ENCODE measurements at regions not wholly inside any gene's neighbourhood (a gene's known extent, or its start where the extent isn't known, plus 50 kb on each side); places are given as distances from the start of the nearest gene placed in this dataset.
"Not testable (repeated sequence)": the region's sequence is repeated elsewhere in the genome, so short reads cannot be mapped to it uniquely, and the experiment has no call there.

DNA sequence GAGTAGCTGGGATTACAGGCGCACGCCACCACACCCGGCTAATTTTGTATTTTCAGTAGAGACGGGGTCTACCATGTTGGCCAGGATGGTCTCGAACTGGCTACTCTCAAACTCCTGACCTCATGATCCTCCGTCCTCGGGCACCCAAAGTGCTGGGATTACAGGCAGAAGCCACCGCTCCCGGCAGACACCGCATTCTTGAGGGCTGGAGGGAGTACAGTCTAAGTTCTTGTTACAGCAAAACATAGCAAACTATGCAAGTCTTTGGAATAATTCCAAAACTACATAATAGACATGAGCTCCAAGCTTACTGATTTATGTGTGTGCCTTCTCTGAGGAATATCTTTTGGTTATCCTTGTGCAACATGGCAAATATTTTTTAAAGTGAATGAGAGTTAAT is 299.1 kb upstream of the ZNF658 start:
- intact Hi-C loops (cut with DNase I; ENCODE audit: low total_unique reads); in situ Hi-C loops (cut with MboI; ENCODE audit: low sequenced_read_pairs in 4 of 4); ATAC-seq; H3K4me1 ChIP-seq; H3K9me3 ChIP-seq; H3K27me3 ChIP-seq; H3K36me3 ChIP-seq; H3K4me3 ChIP-seq; H3K27ac ChIP-seq: not testable (repeated sequence)
- peak in 1 of 2 donors; percentile 12 for DNase-seq

- in situ Hi-C loops (cut with MboI; ENCODE audit: low sequenced_read_pairs in 4 of 4); intact Hi-C loops (cut with DNase I; ENCODE audit: low total_unique reads); DNase-seq; H3K27me3 ChIP-seq; H3K9me3 ChIP-seq; H3K4me1 ChIP-seq; ATAC-seq; H3K36me3 ChIP-seq; H3K27ac ChIP-seq; H3K4me3 ChIP-seq: not testable (repeated sequence)
Measured at GRCh38 chr9:66631521-66632046, 268.9 kb upstream of the ZNF658 start.

DNA sequence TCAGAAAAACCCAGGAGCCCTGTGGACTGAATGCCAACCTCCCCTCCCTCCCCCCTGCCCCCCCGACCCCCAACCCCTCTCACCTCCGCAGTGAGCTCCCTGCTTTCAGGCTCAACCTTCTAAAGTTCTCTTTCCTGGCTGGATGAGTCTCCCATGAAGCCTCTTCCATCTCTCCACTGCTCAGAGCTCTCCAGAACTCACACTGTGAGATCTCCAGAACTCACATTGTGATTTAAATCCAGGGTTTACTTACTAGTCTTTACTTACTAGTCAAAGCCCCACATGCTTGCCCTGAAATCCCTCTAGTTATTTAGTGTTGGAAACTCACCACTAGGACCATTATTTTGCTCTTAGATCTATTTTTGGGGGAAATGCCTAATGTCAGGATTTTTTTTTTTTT is 252.8 kb upstream of the ZNF658 start:
- DNase-seq; H3K4me3 ChIP-seq; H3K27ac ChIP-seq; H3K36me3 ChIP-seq; H3K4me1 ChIP-seq; intact Hi-C loops (cut with DNase I; ENCODE audit: low total_unique reads); ATAC-seq; in situ Hi-C loops (cut with MboI; ENCODE audit: low sequenced_read_pairs in 4 of 4); H3K9me3 ChIP-seq; H3K27me3 ChIP-seq: not testable (repeated sequence)

GRCh38 chr9:66690242-66690641 is 210.3 kb upstream of the ZNF658 start:
- intact Hi-C loops (cut with DNase I; ENCODE audit: low total_unique reads); H3K9me3 ChIP-seq; DNase-seq; in situ Hi-C loops (cut with MboI; ENCODE audit: low sequenced_read_pairs in 4 of 4); ATAC-seq; H3K27me3 ChIP-seq; H3K36me3 ChIP-seq; H3K4me1 ChIP-seq; H3K4me3 ChIP-seq; H3K27ac ChIP-seq: not testable (repeated sequence)

GRCh38 chr9:66695561-66696240 is 204.8 kb upstream of the ZNF658 start:
- H3K27me3 ChIP-seq; H3K4me1 ChIP-seq; intact Hi-C loops (cut with DNase I; ENCODE audit: low total_unique reads); in situ Hi-C loops (cut with MboI; ENCODE audit: low sequenced_read_pairs in 4 of 4); H3K27ac ChIP-seq; H3K4me3 ChIP-seq; H3K36me3 ChIP-seq; H3K9me3 ChIP-seq; DNase-seq; ATAC-seq: not testable (repeated sequence)

- in situ Hi-C loops (cut with MboI; ENCODE audit: low sequenced_read_pairs in 4 of 4); H3K36me3 ChIP-seq; ATAC-seq; H3K4me1 ChIP-seq; DNase-seq; H3K27ac ChIP-seq; intact Hi-C loops (cut with DNase I; ENCODE audit: low total_unique reads); H3K27me3 ChIP-seq; H3K4me3 ChIP-seq; H3K9me3 ChIP-seq: not testable (repeated sequence)
Measured at GRCh38 chr9:66697343-66698065, 203.0 kb upstream of the ZNF658 start.

- H3K36me3 ChIP-seq; H3K9me3 ChIP-seq; H3K27ac ChIP-seq; H3K4me1 ChIP-seq; ATAC-seq; DNase-seq; H3K4me3 ChIP-seq; intact Hi-C loops (cut with DNase I; ENCODE audit: low total_unique reads); in situ Hi-C loops (cut with MboI; ENCODE audit: low sequenced_read_pairs in 4 of 4); H3K27me3 ChIP-seq: not testable (repeated sequence)
Measured at GRCh38 chr9:66698066-66698455, 202.5 kb upstream of the ZNF658 start.

DNA sequence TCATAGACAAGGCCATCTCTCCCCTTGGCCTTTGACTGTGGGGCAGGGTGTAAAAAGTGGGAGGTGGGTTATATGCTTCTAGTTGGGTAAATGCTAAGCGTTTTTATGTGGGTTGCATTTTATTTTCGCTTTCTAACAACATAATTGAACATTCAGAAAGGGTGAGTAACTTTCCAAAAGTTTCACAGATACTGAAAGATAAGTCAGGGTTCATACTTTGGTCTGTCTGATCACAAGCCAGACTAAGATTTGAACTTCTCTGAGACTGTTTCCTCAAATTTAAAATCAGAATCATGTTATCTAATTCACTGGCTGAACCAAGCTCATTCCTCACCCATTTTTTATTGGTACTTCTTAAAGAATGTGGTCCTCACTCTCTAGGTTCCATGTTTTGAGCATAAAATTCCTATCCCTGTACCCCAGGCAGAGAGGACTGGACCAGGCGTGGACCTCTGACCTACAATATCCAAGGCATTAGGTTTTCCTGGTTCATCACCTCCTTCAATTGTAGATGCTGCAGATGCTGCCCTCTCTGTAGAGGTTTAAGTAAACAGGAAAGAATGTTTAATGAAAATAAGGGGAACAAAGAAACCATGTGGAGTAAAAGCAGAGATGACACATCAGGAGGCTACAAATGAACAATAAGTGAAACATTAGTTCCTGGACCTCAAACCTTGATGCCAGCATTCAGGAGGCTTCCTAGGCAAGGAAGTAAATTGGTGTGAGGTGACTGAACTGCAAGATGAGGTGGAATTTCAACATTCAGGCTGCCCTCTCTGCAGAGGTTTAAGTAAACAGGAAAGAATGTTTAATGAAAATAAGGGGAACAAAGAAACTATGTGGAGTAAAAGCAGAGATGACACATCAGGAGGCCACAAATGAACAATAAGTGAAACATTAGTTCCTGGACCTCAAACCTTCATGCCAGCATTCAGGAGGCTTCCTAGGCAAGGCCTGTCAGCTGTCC is 198.8 kb upstream of the ZNF658 start:
- DNase-seq; H3K4me1 ChIP-seq; intact Hi-C loops (cut with DNase I; ENCODE audit: low total_unique reads); H3K4me3 ChIP-seq; in situ Hi-C loops (cut with MboI; ENCODE audit: low sequenced_read_pairs in 4 of 4); H3K36me3 ChIP-seq; H3K27me3 ChIP-seq; ATAC-seq; H3K27ac ChIP-seq; H3K9me3 ChIP-seq: not testable (repeated sequence)

DNA sequence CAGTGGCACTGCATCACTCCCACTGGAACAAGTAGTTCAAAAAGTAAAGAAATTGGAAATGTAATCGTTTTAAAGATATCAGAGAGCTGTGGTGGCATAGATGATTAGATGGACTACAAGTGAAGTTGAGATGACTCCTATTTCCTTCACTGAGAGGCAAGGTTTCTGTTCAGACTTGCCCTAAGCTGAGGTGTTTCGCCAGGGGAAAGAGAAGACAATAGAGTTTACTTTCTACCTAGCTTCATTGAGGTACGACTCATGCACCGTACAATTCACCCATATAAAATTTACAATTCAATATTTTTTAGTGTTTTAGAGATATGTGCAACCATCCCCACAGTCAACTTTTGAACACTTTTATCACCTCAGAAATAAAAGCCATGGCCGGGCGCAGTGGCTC is 189.0 kb upstream of the ZNF658 start:
- H3K4me1 ChIP-seq; in situ Hi-C loops (cut with MboI; ENCODE audit: low sequenced_read_pairs in 4 of 4); H3K36me3 ChIP-seq; intact Hi-C loops (cut with DNase I; ENCODE audit: low total_unique reads); H3K9me3 ChIP-seq; H3K27ac ChIP-seq; H3K27me3 ChIP-seq; ATAC-seq; DNase-seq; H3K4me3 ChIP-seq: not testable (repeated sequence)

DNA sequence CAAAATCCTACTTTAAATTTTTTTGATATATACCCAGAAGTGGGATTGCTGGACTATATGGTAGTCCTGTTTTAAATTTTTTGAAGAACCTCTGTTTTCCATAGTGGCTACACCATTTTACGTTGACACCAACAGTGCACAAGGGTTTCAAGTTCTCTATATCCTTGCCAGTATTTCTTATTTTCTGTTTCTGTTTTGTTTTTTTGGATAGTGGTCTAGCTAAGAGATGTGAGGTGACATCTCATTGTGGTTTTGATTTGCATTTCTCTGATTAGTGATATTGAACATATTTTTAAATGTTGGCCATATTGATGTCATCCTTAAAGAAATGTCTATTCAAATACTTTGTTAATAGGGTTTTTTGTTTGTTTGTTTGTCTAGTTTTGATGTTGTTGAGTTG is 187.7 kb upstream of the ZNF658 start:
- H3K36me3 ChIP-seq; H3K9me3 ChIP-seq; DNase-seq; ATAC-seq; H3K27ac ChIP-seq; intact Hi-C loops (cut with DNase I; ENCODE audit: low total_unique reads); H3K4me3 ChIP-seq; in situ Hi-C loops (cut with MboI; ENCODE audit: low sequenced_read_pairs in 4 of 4); H3K4me1 ChIP-seq; H3K27me3 ChIP-seq: not testable (repeated sequence)

- H3K4me1 ChIP-seq; ATAC-seq; intact Hi-C loops (cut with DNase I; ENCODE audit: low total_unique reads); in situ Hi-C loops (cut with MboI; ENCODE audit: low sequenced_read_pairs in 4 of 4); H3K9me3 ChIP-seq; H3K36me3 ChIP-seq; H3K27ac ChIP-seq; H3K4me3 ChIP-seq; DNase-seq; H3K27me3 ChIP-seq: not testable (repeated sequence)
Measured at GRCh38 chr9:66713552-66713951, 187.0 kb upstream of the ZNF658 start.
